ENCODE measurements at regions not wholly inside any gene's neighbourhood (a gene's known extent, or its start where the extent isn't known, plus 50 kb on each side); places are given as distances from the start of the nearest gene placed in this dataset.

DNA sequence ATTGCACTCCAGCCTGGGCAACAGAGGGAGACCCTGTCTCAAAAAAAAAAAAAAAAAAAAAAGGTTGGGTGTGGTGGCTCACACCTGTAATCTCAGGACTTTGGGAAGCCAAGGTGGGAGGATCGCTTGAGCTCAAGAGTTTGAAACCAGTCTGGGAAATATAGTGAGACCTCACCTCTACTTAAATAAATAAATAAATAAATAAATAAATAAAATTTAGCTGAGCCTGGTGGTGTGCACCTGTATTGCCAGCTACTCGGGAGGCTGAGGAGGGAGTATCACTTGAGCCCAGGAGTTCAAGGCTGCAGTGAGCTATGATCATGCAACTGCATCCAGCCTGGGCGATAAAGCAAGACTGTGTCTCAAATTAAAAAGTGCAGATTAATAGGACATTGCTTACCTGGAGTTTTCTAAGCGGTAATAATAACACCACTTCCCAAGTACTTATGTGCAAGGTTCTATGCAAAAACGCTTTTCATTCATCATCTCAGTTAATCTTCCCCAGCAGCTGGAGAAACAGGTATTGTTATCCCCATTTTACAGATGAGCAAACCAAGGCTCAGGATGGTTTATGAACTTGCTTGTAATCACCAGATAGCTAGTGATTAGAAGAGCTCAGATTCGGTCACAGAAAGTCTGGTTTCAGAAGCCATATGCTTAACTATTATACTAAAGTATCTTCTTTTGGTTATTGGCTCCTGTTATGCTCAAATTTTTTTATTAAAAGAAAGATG is 196.5 kb upstream of the MKLN1 start (continued):
- TF ChIP-seq, protein P1, sequence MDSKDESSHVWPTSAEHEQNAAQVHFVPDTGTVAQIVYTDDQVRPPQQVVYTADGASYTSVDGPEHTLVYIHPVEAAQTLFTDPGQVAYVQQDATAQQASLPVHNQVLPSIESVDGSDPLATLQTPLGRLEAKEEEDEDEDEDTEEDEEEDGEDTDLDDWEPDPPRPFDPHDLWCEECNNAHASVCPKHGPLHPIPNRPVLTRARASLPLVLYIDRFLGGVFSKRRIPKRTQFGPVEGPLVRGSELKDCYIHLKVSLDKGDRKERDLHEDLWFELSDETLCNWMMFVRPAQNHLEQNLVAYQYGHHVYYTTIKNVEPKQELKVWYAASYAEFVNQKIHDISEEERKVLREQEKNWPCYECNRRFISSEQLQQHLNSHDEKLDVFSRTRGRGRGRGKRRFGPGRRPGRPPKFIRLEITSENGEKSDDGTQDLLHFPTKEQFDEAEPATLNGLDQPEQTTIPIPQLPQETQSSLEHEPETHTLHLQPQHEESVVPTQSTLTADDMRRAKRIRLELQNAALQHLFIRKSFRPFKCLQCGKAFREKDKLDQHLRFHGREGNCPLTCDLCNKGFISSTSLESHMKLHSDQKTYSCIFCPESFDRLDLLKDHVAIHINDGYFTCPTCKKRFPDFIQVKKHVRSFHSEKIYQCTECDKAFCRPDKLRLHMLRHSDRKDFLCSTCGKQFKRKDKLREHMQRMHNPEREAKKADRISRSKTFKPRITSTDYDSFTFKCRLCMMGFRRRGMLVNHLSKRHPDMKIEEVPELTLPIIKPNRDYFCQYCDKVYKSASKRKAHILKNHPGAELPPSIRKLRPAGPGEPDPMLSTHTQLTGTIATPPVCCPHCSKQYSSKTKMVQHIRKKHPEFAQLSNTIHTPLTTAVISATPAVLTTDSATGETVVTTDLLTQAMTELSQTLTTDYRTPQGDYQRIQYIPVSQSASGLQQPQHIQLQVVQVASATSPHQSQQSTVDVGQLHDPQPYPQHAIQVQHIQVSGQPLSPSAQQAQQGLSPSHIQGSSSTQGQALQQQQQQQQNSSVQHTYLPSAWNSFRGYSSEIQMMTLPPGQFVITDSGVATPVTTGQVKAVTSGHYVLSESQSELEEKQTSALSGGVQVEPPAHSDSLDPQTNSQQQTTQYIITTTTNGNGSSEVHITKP (tag by site-specific recombination; IDR thresholded peaks at IDR 0.05) = no peak
- TF ChIP-seq ZNF266 (tag by site-specific recombination; IDR thresholded peaks at IDR 0.05; ENCODE audit: low read depth) (no peak), ZNF843 (tag by site-specific recombination; IDR thresholded peaks at IDR 0.05) (no peak), ZNF555 (tag by site-specific recombination; conservative IDR thresholded peaks at IDR 0.05) (peak; percentile 33; the same call in 1 of the 2 replicates), ZNF658 (tag by site-specific recombination; IDR thresholded peaks at IDR 0.05) (no peak), ZNF623 (tag by site-specific recombination; IDR thresholded peaks at IDR 0.05) (peak; percentile 25; the same call in 1 of the 2 replicates), ZNF426 (tag by site-specific recombination; IDR thresholded peaks at IDR 0.05) (peak; percentile 47), ZNF354C (tag by site-specific recombination; IDR thresholded peaks at IDR 0.05; ENCODE audit: borderline replicate concordance, low read depth) (no peak), ZFHX2 (tag by site-specific recombination; conservative IDR thresholded peaks at IDR 0.05) (no peak), ZNF433 (tag by site-specific recombination; IDR thresholded peaks at IDR 0.05; ENCODE audit: low read depth) (0 out of 2 replicates have a peak, but pooled peaks have one; percentile 14), HOXD13 (CRISPR knock-in tag; IDR thresholded peaks at IDR 0.05; ENCODE audit: borderline replicate concordance) (no peak)
- TF ChIP-seq, protein P2, sequence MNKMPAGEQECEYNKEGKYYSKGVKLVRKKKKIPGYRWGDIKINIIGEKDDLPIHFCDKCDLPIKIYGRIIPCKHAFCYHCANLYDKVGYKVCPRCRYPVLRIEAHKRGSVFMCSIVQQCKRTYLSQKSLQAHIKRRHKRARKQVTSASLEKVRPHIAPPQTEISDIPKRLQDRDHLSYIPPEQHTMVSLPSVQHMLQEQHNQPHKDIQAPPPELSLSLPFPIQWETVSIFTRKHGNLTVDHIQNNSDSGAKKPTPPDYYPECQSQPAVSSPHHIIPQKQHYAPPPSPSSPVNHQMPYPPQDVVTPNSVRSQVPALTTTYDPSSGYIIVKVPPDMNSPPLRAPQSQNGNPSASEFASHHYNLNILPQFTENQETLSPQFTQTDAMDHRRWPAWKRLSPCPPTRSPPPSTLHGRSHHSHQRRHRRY (tag by site-specific recombination; IDR thresholded peaks at IDR 0.05) = no peak
- TF ChIP-seq, protein P3, sequence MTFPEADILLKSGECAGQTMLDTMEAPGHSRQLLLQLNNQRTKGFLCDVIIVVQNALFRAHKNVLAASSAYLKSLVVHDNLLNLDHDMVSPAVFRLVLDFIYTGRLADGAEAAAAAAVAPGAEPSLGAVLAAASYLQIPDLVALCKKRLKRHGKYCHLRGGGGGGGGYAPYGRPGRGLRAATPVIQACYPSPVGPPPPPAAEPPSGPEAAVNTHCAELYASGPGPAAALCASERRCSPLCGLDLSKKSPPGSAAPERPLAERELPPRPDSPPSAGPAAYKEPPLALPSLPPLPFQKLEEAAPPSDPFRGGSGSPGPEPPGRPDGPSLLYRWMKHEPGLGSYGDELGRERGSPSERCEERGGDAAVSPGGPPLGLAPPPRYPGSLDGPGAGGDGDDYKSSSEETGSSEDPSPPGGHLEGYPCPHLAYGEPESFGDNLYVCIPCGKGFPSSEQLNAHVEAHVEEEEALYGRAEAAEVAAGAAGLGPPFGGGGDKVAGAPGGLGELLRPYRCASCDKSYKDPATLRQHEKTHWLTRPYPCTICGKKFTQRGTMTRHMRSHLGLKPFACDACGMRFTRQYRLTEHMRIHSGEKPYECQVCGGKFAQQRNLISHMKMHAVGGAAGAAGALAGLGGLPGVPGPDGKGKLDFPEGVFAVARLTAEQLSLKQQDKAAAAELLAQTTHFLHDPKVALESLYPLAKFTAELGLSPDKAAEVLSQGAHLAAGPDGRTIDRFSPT (tag by site-specific recombination; IDR thresholded peaks at IDR 0.05) = no peak
- TF ChIP-seq, protein P4, sequence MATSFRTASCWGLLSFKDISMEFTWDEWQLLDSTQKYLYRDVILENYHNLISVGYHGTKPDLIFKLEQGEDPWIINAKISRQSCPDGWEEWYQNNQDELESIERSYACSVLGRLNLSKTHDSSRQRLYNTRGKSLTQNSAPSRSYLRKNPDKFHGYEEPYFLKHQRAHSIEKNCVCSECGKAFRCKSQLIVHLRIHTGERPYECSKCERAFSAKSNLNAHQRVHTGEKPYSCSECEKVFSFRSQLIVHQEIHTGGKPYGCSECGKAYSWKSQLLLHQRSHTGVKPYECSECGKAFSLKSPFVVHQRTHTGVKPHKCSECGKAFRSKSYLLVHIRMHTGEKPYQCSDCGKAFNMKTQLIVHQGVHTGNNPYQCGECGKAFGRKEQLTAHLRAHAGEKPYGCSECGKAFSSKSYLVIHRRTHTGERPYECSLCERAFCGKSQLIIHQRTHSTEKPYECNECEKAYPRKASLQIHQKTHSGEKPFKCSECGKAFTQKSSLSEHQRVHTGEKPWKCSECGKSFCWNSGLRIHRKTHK (tag by site-specific recombination; IDR thresholded peaks at IDR 0.05) = no peak
- TF ChIP-seq, protein P5, sequence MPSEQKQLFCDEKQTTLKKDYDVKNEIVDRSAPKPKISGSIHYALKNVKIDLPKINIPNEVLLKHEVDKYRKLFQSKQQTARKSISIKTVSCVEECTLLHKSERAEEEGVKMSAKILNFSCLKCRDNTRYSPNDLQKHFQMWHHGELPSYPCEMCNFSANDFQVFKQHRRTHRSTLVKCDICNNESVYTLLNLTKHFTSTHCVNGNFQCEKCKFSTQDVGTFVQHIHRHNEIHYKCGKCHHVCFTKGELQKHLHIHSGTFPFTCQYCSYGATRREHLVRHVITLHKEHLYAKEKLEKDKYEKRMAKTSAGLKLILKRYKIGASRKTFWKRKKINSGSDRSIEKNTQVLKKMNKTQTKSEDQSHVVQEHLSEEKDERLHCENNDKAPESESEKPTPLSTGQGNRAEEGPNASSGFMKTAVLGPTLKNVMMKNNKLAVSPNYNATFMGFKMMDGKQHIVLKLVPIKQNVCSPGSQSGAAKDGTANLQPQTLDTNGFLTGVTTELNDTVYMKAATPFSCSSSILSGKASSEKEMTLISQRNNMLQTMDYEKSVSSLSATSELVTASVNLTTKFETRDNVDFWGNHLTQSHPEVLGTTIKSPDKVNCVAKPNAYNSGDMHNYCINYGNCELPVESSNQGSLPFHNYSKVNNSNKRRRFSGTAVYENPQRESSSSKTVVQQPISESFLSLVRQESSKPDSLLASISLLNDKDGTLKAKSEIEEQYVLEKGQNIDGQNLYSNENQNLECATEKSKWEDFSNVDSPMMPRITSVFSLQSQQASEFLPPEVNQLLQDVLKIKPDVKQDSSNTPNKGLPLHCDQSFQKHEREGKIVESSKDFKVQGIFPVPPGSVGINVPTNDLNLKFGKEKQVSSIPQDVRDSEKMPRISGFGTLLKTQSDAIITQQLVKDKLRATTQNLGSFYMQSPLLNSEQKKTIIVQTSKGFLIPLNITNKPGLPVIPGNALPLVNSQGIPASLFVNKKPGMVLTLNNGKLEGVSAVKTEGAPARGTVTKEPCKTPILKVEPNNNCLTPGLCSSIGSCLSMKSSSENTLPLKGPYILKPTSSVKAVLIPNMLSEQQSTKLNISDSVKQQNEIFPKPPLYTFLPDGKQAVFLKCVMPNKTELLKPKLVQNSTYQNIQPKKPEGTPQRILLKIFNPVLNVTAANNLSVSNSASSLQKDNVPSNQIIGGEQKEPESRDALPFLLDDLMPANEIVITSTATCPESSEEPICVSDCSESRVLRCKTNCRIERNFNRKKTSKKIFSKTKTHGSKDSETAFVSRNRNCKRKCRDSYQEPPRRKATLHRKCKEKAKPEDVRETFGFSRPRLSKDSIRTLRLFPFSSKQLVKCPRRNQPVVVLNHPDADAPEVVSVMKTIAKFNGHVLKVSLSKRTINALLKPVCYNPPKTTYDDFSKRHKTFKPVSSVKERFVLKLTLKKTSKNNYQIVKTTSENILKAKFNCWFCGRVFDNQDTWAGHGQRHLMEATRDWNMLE (tag by site-specific recombination; conservative IDR thresholded peaks at IDR 0.05; ENCODE audit: low read depth) = peak; percentile 59; the same call in 1 of the 2 replicates

Data from HEK293 (cell line).